ENCODE measurements at regions not wholly inside any gene's neighbourhood (a gene's known extent, or its start where the extent isn't known, plus 50 kb on each side); places are given as distances from the start of the nearest gene placed in this dataset.

- DNase-seq, result no peak
These were observed 868.5 kb upstream of the SLIT2 start for GRCh38 chr4:19382993-19383756.

GRCh38 chr4:19381068-19381467 is 870.6 kb upstream of the SLIT2 start:
- no peak for DNase-seq

GRCh38 chr4:19380600-19380999 is 871.1 kb upstream of the SLIT2 start:
- no peak for DNase-seq

GRCh38 chr4:19379191-19379708 is 872.5 kb upstream of the SLIT2 start:
- no peak for DNase-seq

GRCh38 chr4:19375931-19376330 is 875.8 kb upstream of the SLIT2 start:
- DNase-seq, result no peak

- no peak for DNase-seq
These were observed 876.4 kb upstream of the SLIT2 start for GRCh38 chr4:19375136-19375804.

GRCh38 chr4:19372390-19372789 is 879.3 kb upstream of the SLIT2 start:
- DNase-seq, result no peak

- no peak for DNase-seq
These were observed 882.9 kb upstream of the SLIT2 start for GRCh38 chr4:19368800-19369199.

GRCh38 chr4:19366916-19367315 is 884.8 kb upstream of the SLIT2 start:
- no peak for DNase-seq

GRCh38 chr4:19358015-19358414 is 893.7 kb upstream of the SLIT2 start:
- no peak for DNase-seq

GRCh38 chr4:19349416-19349815 is 902.3 kb upstream of the SLIT2 start:
- no peak for DNase-seq

- DNase-seq, result no peak
These were observed 903.0 kb upstream of the SLIT2 start for GRCh38 chr4:19348746-19349145.

GRCh38 chr4:19346636-19347035 is 905.1 kb upstream of the SLIT2 start:
- DNase-seq, result no peak

GRCh38 chr4:19329631-19330030 is 922.1 kb upstream of the SLIT2 start:
- no peak for DNase-seq

GRCh38 chr4:19329077-19329476 is 922.6 kb upstream of the SLIT2 start:
- DNase-seq, result no peak

GRCh38 chr4:19327364-19327763 is 924.3 kb upstream of the SLIT2 start:
- DNase-seq, result no peak

GRCh38 chr4:19324184-19324583 is 927.5 kb upstream of the SLIT2 start:
- no peak for DNase-seq

- no peak for DNase-seq
These were observed 932.1 kb upstream of the SLIT2 start for GRCh38 chr4:19319607-19320006.

- no peak for DNase-seq
These were observed 934.3 kb upstream of the SLIT2 start for GRCh38 chr4:19317377-19317776.

GRCh38 chr4:19314116-19314515 is 937.6 kb upstream of the SLIT2 start:
- no peak for DNase-seq

GRCh38 chr4:19309378-19309777 is 942.3 kb upstream of the SLIT2 start:
- no peak for DNase-seq

- no peak for DNase-seq
These were observed 947.7 kb upstream of the SLIT2 start for GRCh38 chr4:19304028-19304427.

GRCh38 chr4:19301527-19301926 is 950.2 kb upstream of the SLIT2 start:
- no peak for DNase-seq

- no peak for DNase-seq
These were observed 951.5 kb upstream of the SLIT2 start for GRCh38 chr4:19300213-19300612.
